ENCODE measurements at regions not wholly inside any gene's neighbourhood (a gene's known extent, or its start where the extent isn't known, plus 50 kb on each side); places are given as distances from the start of the nearest gene placed in this dataset.

GRCh38 chr9:97747201-97747965, 50.2 kb upstream of the XPA start:
- no peak for DNase-seq

- DNase-seq: no peak
These were observed 51.4 kb upstream of the XPA start for GRCh38 chr9:97748525-97748924.

- DNase-seq: no peak
These were observed 52.8 kb upstream of the XPA start for GRCh38 chr9:97749928-97750327.

- no peak for DNase-seq
These were observed 54.4 kb upstream of the XPA start for GRCh38 chr9:97751531-97751930.

- no peak for DNase-seq
These were observed 55.1 kb upstream of the XPA start for GRCh38 chr9:97752274-97752673.

- no peak for DNase-seq
These were observed 56.2 kb upstream of the XPA start for GRCh38 chr9:97753364-97753763.

- no peak for DNase-seq
These were observed 56.8 kb upstream of the XPA start for GRCh38 chr9:97753975-97754374.

- DNase-seq: no peak
These were observed 58.6 kb upstream of the XPA start for GRCh38 chr9:97755618-97756267.

- DNase-seq: no peak
These were observed 59.9 kb upstream of the XPA start for GRCh38 chr9:97756991-97757390.

GRCh38 chr9:97758334-97758916, 61.3 kb upstream of the XPA start:
- DNase-seq: no peak

- DNase-seq: no peak
These were observed 62.6 kb upstream of the XPA start for GRCh38 chr9:97759581-97760288.

GRCh38 chr9:97761056-97761598, 64.0 kb upstream of the XPA start:
- no peak for DNase-seq

- no peak for DNase-seq
These were observed 64.7 kb upstream of the XPA start for GRCh38 chr9:97761879-97762278.

GRCh38 chr9:97763874-97764273, 66.7 kb upstream of the XPA start:
- DNase-seq: no peak

GRCh38 chr9:97766092-97766491, 69.0 kb upstream of the XPA start:
- no peak for DNase-seq

GRCh38 chr9:97766610-97767009, 69.5 kb upstream of the XPA start:
- no peak for DNase-seq

- DNase-seq: no peak
These were observed 70.8 kb upstream of the XPA start for GRCh38 chr9:97767891-97768290.

- DNase-seq: no peak
These were observed 71.6 kb upstream of the XPA start for GRCh38 chr9:97768746-97769145.

GRCh38 chr9:97769208-97769607, 72.1 kb upstream of the XPA start:
- no peak for DNase-seq

GRCh38 chr9:97770808-97771372, 73.8 kb upstream of the XPA start:
- DNase-seq: no peak

- DNase-seq: no peak
These were observed 74.5 kb upstream of the XPA start for GRCh38 chr9:97771641-97772040.

- no peak for DNase-seq
These were observed 75.0 kb upstream of the XPA start for GRCh38 chr9:97772145-97772544.

GRCh38 chr9:97773091-97773490, 76.0 kb upstream of the XPA start:
- DNase-seq: no peak

Data from stimulated activated CD4-positive, alpha-beta T cell treated with anti-CD3 and anti-CD28 coated beads, Interleukin-1b, Interleukin-23, amount 100 ng/mL, for 48 hours (primary cell).